Pancreas (tissue), 10 donors: ENCODE measurements at regions not wholly inside any gene's neighbourhood (a gene's known extent, or its start where the extent isn't known, plus 50 kb on each side); places are given as distances from the start of the nearest gene placed in this dataset.
"Not testable (repeated sequence)": the region's sequence is repeated elsewhere in the genome, so short reads cannot be mapped to it uniquely, and the experiment has no call there.

Experiments
- ATAC-seq, 4 donors: fragments of 200-7000 bp; cut with Tn5 transposase; one replicate each; pipeline versions ENCODE4 v1.8.0 to v1.9.1; 2020; ENCODE audit warnings: mild to moderate bottlenecking in 4 of 4, moderate library complexity in 4 of 4
- DNase-seq, 6 donors: peaks; one replicate each; pipeline ENCODE4 v3.0.0-alpha.2; 2020
- FAIRE-seq: peaks from 2 replicates; lab custom pipeline; 2012; peaks lifted over from hg19 to GRCh38; lab: Jason Lieb, UNC
- H3K27ac ChIP-seq, 4 donors: fragments of 200-600 bp; sonication (generic); 1 replicate in 3 of 4; 2 replicates in 1 of 4; pipeline versions ENCODE4 v1.5.0 to v1.8.0; 2020
- H3K27me3 ChIP-seq, 4 donors: fragments of 200-600 bp; one replicate each; pipeline ENCODE4 v1.8.0; 2021
- H3K36me3 ChIP-seq, 3 donors: fragments of 200-600 bp; sonication (generic) in 1 of 3; one replicate each; pipeline versions ENCODE4 v1.5.0 to v1.8.0; 2020 to 2021
- H3K4me1 ChIP-seq, 3 donors: fragments of 200-600 bp; one replicate each; pipeline ENCODE4 v1.8.0; 2021
- H3K4me3 ChIP-seq, 4 donors: fragments of 200-600 bp; sonication (generic) in 2 of 4; one replicate each; pipeline versions ENCODE4 v1.5.0 to v1.8.0; 2020 to 2021
- H3K9me3 ChIP-seq, 4 donors: fragments of 200-600 bp; one replicate each; pipeline ENCODE4 v1.8.0; 2021
- WGBS, 2 donors: extraction: QIAGEN DNeasy Blood & Tissue Kit; methylation state at CpG; one replicate each; pipeline ENCODE4 v1.1.7; 2013; 5-methylcytosine and 5-hydroxymethylcytosine counted together
- intact Hi-C, 3 donors: fragments of 100-400 bp; cut with DNase I; formaldehyde crosslinking; loops; one replicate each; pipeline versions ENCODE4 v1.11.1 to v1.14.2; 2022
- TF ChIP-seq, protein P1 (sequence below), 4 donors: fragments of 200-600 bp; sonication (generic) in 3 of 4; IDR thresholded peaks; one replicate each; pipeline versions ENCODE4 v1.5.0 to v1.8.0; 2021; ENCODE audit warnings: antibody characterized with exemption in 4 of 4
- donor health status: healthy with polysubstance abuse.
- donor health status: DM: no; HTN: no; CAD: no; lungs with moderate emphysema.
- donor health status: DM: no; HTN: no; CAD: no.
- donor health status: control.
- donor health status: control.
- donor health status: Bipolar disorder and iron deficiency.
- donor health status: DM: yes; HTN: yes; CAD: no.
- donor health status: DM: no; HTN: no; CAD: no.
- donor health status: DM: no; HTN: no; CAD: no.
- donor health status: DM: yes; HTN: yes; CAD: no.

GRCh38 chr6:141977782-141978181 lies 154.9 kb upstream of the GJE1 start:
- H3K27me3 ChIP-seq, result no peaks in the 10 kb centered on the region
- no peak overlapping the region for H3K27ac ChIP-seq
- H3K4me3 ChIP-seq, result no peak overlapping the region
- WGBS, 2 donors, result 65 to 83% methylated on average over 2 of the region's 2 CpGs
- H3K9me3 ChIP-seq, result no peaks in the 10 kb centered on the region
- intact Hi-C loops, result no loop called here
- TF ChIP-seq, protein P1, sequence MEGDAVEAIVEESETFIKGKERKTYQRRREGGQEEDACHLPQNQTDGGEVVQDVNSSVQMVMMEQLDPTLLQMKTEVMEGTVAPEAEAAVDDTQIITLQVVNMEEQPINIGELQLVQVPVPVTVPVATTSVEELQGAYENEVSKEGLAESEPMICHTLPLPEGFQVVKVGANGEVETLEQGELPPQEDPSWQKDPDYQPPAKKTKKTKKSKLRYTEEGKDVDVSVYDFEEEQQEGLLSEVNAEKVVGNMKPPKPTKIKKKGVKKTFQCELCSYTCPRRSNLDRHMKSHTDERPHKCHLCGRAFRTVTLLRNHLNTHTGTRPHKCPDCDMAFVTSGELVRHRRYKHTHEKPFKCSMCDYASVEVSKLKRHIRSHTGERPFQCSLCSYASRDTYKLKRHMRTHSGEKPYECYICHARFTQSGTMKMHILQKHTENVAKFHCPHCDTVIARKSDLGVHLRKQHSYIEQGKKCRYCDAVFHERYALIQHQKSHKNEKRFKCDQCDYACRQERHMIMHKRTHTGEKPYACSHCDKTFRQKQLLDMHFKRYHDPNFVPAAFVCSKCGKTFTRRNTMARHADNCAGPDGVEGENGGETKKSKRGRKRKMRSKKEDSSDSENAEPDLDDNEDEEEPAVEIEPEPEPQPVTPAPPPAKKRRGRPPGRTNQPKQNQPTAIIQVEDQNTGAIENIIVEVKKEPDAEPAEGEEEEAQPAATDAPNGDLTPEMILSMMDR (IDR thresholded peaks at IDR 0.05), result no peak
- ATAC-seq (no peak), DNase-seq (no peak), FAIRE-seq (no peak)
- H3K36me3 ChIP-seq, result no peaks in the 10 kb centered on the region
- no peaks in the 10 kb centered on the region for H3K4me1 ChIP-seq

DNA sequence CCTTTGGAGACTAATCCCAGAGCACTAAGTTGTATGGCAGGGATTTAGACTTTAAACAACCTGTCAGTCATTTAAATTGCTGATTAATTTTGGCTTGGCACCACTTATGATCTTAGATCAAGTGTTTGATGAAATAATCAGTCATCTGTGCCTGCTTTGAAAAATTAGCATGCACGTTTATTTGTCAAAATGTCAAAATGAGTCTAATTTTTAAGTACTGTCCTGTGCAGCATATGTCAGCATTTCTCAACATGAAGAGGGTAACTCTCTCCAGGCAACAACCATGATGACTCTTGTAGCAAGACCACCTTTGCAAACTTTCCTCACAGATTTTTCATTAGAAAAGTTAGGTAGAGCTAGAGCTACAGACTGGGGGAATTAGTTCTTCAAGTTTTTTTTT lies 155.7 kb upstream of the GJE1 start:
- no peak overlapping the region for H3K27ac ChIP-seq
- FAIRE-seq (no peak), ATAC-seq (no peak)

DNA sequence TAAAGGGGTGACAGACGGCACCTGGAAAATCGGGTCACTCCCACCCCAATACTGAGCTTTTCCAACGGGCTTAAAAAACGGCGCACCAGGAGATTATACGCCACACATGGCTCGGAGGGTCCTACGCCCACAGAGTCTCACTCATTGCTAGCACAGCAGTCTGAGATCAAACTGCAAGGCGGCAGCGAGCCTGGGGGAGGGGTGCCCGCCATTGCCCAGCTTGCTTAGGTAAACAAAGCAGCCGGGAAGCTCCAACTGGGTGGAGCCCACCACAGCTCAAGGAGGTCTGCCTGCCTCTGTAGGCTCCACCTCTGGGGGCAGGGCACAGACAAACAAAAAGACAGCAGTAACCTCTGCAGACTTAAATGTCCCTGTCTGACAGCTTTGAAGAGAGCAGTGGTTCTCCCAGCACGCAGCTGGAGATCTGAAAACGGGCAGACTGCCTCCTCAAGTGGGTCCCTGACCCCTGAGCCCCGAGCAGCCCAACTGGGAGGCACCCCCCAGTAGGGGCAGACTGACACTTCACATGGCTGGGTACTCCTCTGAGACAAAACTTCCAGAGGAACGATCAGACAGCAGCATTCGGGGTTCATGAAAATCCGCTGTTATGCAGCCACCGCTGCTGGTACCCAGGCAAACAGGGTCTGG lies 162.8 kb upstream of the GJE1 start:
- H3K36me3 ChIP-seq, intact Hi-C loops, H3K27me3 ChIP-seq, H3K4me3 ChIP-seq, ATAC-seq, DNase-seq, H3K4me1 ChIP-seq, H3K9me3 ChIP-seq, H3K27ac ChIP-seq, FAIRE-seq: not testable (repeated sequence)
- WGBS, 2 donors, result 63 to 74% methylated on average over 19 of the region's 19 CpGs

More for the DNA sequence above, 155.7 kb upstream of the GJE1 start:
- TF ChIP-seq, protein P1 (IDR thresholded peaks at IDR 0.05), result no peak
- Histone ChIP-seq H3K9me3 (no peaks in the 10 kb centered on the region), H3K4me1 (no peaks in the 10 kb centered on the region), H3K36me3 (no peaks in the 10 kb centered on the region), H3K4me3 (no peak overlapping the region), H3K27me3 (no peaks in the 10 kb centered on the region)
- WGBS, 2 donors, result 30 to 31% methylated on average over 1 of the region's 1 CpG
- DNase-seq, result no peak
- intact Hi-C loops, result no loop called here

DNA sequence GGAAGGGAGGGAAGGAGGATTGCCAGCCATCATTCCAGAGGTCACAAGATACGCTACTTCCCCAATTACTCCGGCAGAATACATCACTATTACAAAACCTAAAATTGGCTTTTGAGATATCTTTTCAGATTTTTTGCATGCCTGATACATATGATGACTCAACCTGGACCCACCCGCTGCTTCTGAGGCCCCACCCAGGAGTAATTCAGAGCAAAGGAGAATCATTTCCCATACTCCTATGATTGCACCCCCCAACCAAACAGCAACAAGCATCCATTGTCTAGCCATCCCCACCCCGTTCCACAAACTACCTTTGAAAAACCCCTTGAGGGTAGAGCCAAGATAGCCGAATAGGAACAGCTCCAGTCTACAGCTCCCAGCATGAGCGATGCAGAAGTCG lies 163.5 kb upstream of the GJE1 start:
- Histone ChIP-seq H3K27me3 (no peaks in the 10 kb centered on the region), H3K27ac (no peak overlapping the region), H3K4me3 (no peak overlapping the region), H3K36me3 (no peaks in the 10 kb centered on the region), H3K4me1 (no peaks in the 10 kb centered on the region), H3K9me3 (no peaks in the 10 kb centered on the region)
- WGBS, 2 donors, result 83 to 85% methylated on average over 7 of the region's 7 CpGs
- intact Hi-C loops, result no loop called here
- FAIRE-seq, result no peak
- TF ChIP-seq, protein P1 (IDR thresholded peaks at IDR 0.05), result no peak
- no peak for ATAC-seq
- no peak for DNase-seq

GRCh38 chr6:141968632-141969031 lies 164.1 kb upstream of the GJE1 start:
- Histone ChIP-seq H3K36me3 (no peaks in the 10 kb centered on the region), H3K27ac (no peak overlapping the region), H3K9me3 (no peaks in the 10 kb centered on the region), H3K4me3 (no peak overlapping the region), H3K27me3 (no peaks in the 10 kb centered on the region), H3K4me1 (no peaks in the 10 kb centered on the region)
- no peak for FAIRE-seq
- TF ChIP-seq, protein P1 (IDR thresholded peaks at IDR 0.05), result no peak
- 52 to 56% methylated on average over 3 of the region's 3 CpGs for WGBS, 2 donors
- ATAC-seq, result no peak
- no peak for DNase-seq
- intact Hi-C loops, result no loop called here
